A549 (cell line): ENCODE measurements at regions not wholly inside any gene's neighbourhood (a gene's known extent, or its start where the extent isn't known, plus 50 kb on each side); places are given as distances from the start of the nearest gene placed in this dataset.

Experiments
- ATAC-seq, 2 experiments: fragments of 200-7000 bp in 1 of 2; fragments of >200 bp in 1 of 2; cut with Nextera tagmentation in 1 of 2; cut with Tn5 transposase in 1 of 2; 3 replicates each; pipeline versions ENCODE4 v1.8.0 to v1.9.1; 2018 to 2020; ENCODE audit warnings: mild to moderate bottlenecking in 1 of 2, moderate library complexity in 1 of 2
- CTCF ChIA-PET: fragments of 300-600 bp; sonication (Branson Sonifier 250); formaldehyde crosslinking; extraction: SDS; loops from one replicate; lab custom pipeline; 2021; ENCODE audit warnings: antibody characterized with exemption, inconsistent platforms; lab: Yijun Ruan, JAX
- POLR2A ChIA-PET: fragments of 350-600 bp; formaldehyde crosslinking; extraction: SDS; loops from one replicate; lab custom pipeline; 2021; ENCODE audit warnings: antibody characterized with exemption, inconsistent platforms; lab: Yijun Ruan, JAX
- DNase-seq, 2 experiments: peaks; one replicate each; pipeline versions ENCODE4 v3.0.0 to v3.0.0-alpha.2; 2011 to 2016; ENCODE audit warnings: low read depth in 1 of 2, low spot score in 1 of 2
- FAIRE-seq: peaks from 2 replicates; lab custom pipeline; 2011; peaks lifted over from hg19 to GRCh38; lab: Jason Lieb, UNC
- H3K27ac ChIP-seq, 2 experiments: fragments of >200 bp; sonication (Bioruptor Twin); formaldehyde crosslinking; 3 replicates each; pipeline ENCODE4 v1.5.1; 2016 to 2017
- H3K4me1 ChIP-seq: fragments of >200 bp; sonication (Bioruptor Twin); formaldehyde crosslinking; 3 replicates; pipeline ENCODE4 v1.6.1; 2016
- H3K4me2 ChIP-seq: fragments of >200 bp; sonication (Bioruptor Twin); formaldehyde crosslinking; 3 replicates; pipeline ENCODE4 v1.6.1; 2016
- H3K4me3 ChIP-seq: fragments of >200 bp; sonication (Bioruptor Twin); formaldehyde crosslinking; 3 replicates; pipeline ENCODE4 v1.5.1; 2016
- H3K9me3 ChIP-seq: fragments of >200 bp; sonication (Bioruptor Twin); formaldehyde crosslinking; 3 replicates; pipeline ENCODE4 v1.6.1; 2016
- BCL3 ChIP-seq: fragments of >200 bp; sonication (Bioruptor Twin); formaldehyde crosslinking; IDR thresholded peaks from 3 replicates; pipeline ENCODE4 v1.6.1; 2016
- BHLHE40 ChIP-seq: IDR thresholded peaks from 2 replicates; pipeline ENCODE4 v1.6.1; 2012; ENCODE audit warnings: low read depth, low read length, inconsistent platforms
- CBX2 ChIP-seq: fragments of 200-600 bp; sonication (generic); IDR thresholded peaks from 2 replicates; pipeline ENCODE4 v1.6.1; 2016; ENCODE audit warnings: low read depth, mild to moderate bottlenecking, borderline replicate concordance
- CBX8 ChIP-seq: fragments of 200-600 bp; sonication (generic); IDR thresholded peaks from 2 replicates; pipeline ENCODE4 v1.6.1; 2016
- CEBPB ChIP-seq, 2 experiments: fragments of >200 bp in 1 of 2; sonication (Bioruptor Twin) in 1 of 2; formaldehyde crosslinking in 1 of 2; IDR thresholded peaks; 2 replicates each; pipeline ENCODE4 v1.6.1; 2012 to 2016
- CTCF ChIP-seq: fragments of >200 bp; sonication (Bioruptor Twin); formaldehyde crosslinking; IDR thresholded peaks from 3 replicates; pipeline ENCODE4 v1.5.1; 2016
- ELK1 ChIP-seq: fragments of 150-350 bp; IDR thresholded peaks from 2 replicates; pipeline ENCODE4 v1.6.1; 2014; ENCODE audit warnings: low read depth, mild to moderate bottlenecking, low read length
- ESRRA ChIP-seq: fragments of 150-350 bp; IDR thresholded peaks from 2 replicates; pipeline ENCODE4 v1.6.1; 2014; ENCODE audit warnings: mild to moderate bottlenecking, low read length, borderline replicate concordance
- HDAC2 ChIP-seq: fragments of 200-600 bp; sonication (generic); IDR thresholded peaks from 2 replicates; pipeline ENCODE4 v1.6.1; 2016
- HMGXB4 ChIP-seq: fragments of 250-450 bp; sonication (Bioruptor Pico); IDR thresholded peaks from 2 replicates; pipeline ENCODE4 v1.5.0; 2021; ENCODE audit warnings: mild to moderate bottlenecking, moderate library complexity, borderline replicate concordance
- HOXB5 ChIP-seq: fragments of 250-450 bp; sonication (Bioruptor Pico); IDR thresholded peaks from 2 replicates; pipeline ENCODE4 v1.5.0; 2020; ENCODE audit warnings: mild to moderate bottlenecking, moderate library complexity
- MAFK ChIP-seq: fragments of 450-650 bp; IDR thresholded peaks from 2 replicates; pipeline ENCODE4 v1.6.1; 2014; ENCODE audit not compliant: partially characterized antibody
- MAZ ChIP-seq: fragments of 150-350 bp; IDR thresholded peaks from 2 replicates; pipeline ENCODE4 v1.6.1; 2014; ENCODE audit warnings: antibody characterized with exemption, low read depth, low read length, borderline replicate concordance
- NPAS2 ChIP-seq: fragments of 250-450 bp; sonication (Bioruptor Pico); IDR thresholded peaks from 2 replicates; pipeline ENCODE4 v1.8.0; 2022; ENCODE audit warnings: mild to moderate bottlenecking, moderate library complexity, borderline replicate concordance
- NR3C1 ChIP-seq: fragments of >200 bp; sonication (Bioruptor Twin); formaldehyde crosslinking; IDR thresholded peaks from 3 replicates; pipeline ENCODE4 v1.6.1; 2017
- PHF8 ChIP-seq: fragments of 200-600 bp; sonication (generic); IDR thresholded peaks from 2 replicates; pipeline ENCODE4 v1.6.1; 2016; ENCODE audit warnings: low read depth, mild to moderate bottlenecking, antibody characterized with exemption, moderate library complexity, borderline replicate concordance
- POLR2AphosphoS2 ChIP-seq: conservative IDR thresholded peaks from 2 replicates; pipeline ENCODE4 v1.6.1; 2012; ENCODE audit warnings: low read length, improper control_type of control experiment, inconsistent platforms
- RCOR1 ChIP-seq: fragments of 150-350 bp; IDR thresholded peaks from 2 replicates; pipeline ENCODE4 v1.6.1; 2014; ENCODE audit warnings: antibody characterized with exemption, low read length, low read depth
- REST ChIP-seq: fragments of 200-600 bp; sonication (generic); IDR thresholded peaks from 2 replicates; pipeline ENCODE4 v1.6.1; 2016; ENCODE audit warnings: antibody characterized with exemption, mild to moderate bottlenecking, moderate library complexity
- RFX5 ChIP-seq: fragments of 450-650 bp; IDR thresholded peaks from 2 replicates; pipeline ENCODE4 v1.7.1; 2014; ENCODE audit warnings: antibody characterized with exemption, mild to moderate bottlenecking, moderate library complexity
- SMC3 ChIP-seq: fragments of >200 bp; sonication (Bioruptor Twin); formaldehyde crosslinking; IDR thresholded peaks from 3 replicates; pipeline ENCODE4 v1.6.1; 2018; ENCODE audit warnings: inconsistent platforms
- SREBF2 ChIP-seq: fragments of 450-650 bp; IDR thresholded peaks from 2 replicates; pipeline ENCODE4 v1.6.1; 2014; ENCODE audit warnings: mild to moderate bottlenecking, moderate library complexity
- USF2 ChIP-seq: fragments of 450-650 bp; IDR thresholded peaks from 2 replicates; pipeline ENCODE4 v1.6.1; 2014; ENCODE audit warnings: antibody characterized with exemption
- ZC3H11A ChIP-seq: fragments of 450-650 bp; IDR thresholded peaks from 2 replicates; pipeline ENCODE4 v1.6.1; 2014; ENCODE audit warnings: antibody characterized with exemption, mild to moderate bottlenecking
- ZFP36 ChIP-seq: fragments of 450-650 bp; IDR thresholded peaks from 2 replicates; pipeline ENCODE4 v1.6.1; 2014; ENCODE audit warnings: borderline replicate concordance; ENCODE audit not compliant: partially characterized antibody
- WGBS: methylation state at CpG from one replicate; pipeline ENCODE4 v1.1.6; 2017; ENCODE audit errors: missing lambda C conversion rate; 5-methylcytosine and 5-hydroxymethylcytosine counted together

GRCh38 chr4:4930677-4931076 is 71.2 kb downstream of the MSX1 start:
- TF ChIP-seq NR3C1: no peak
- no peak for TF ChIP-seq ZC3H11A
- TF ChIP-seq HOXB5 (CRISPR knock-in tag): no peak
- no peak for TF ChIP-seq ELK1
- TF ChIP-seq SREBF2: no peak
- Histone ChIP-seq H3K4me2 (no peak overlapping the region), H3K27ac (no peak overlapping the region), H3K4me3 (no peak overlapping the region), H3K4me1 (no peaks in the 10 kb centered on the region), H3K9me3 (no peaks in the 10 kb centered on the region)
- DNase-seq (no peak), ATAC-seq (no peak), FAIRE-seq (no peak)
- WGBS: 2% methylated on average over 3 of the region's 3 CpGs
- ChIA-PET POLR2A (no interaction called here), CTCF (no interaction called here)

GRCh38 chr4:4935974-4936373 is 76.5 kb downstream of the MSX1 start:
- ChIA-PET POLR2A (no interaction called here), CTCF (no interaction called here)
- H3K4me1 ChIP-seq: no peaks in the 10 kb centered on the region
- no peak overlapping the region for H3K4me2 ChIP-seq
- TF ChIP-seq MAFK: peak; percentile 54
- TF ChIP-seq CBX8: no peak
- ATAC-seq (no peak), DNase-seq (no peak), FAIRE-seq (no peak)
- no peaks in the 10 kb centered on the region for H3K9me3 ChIP-seq
- WGBS: 26% methylated on average over 8 of the region's 8 CpGs
- H3K27ac ChIP-seq: no peak overlapping the region
- H3K4me3 ChIP-seq: no peak overlapping the region

GRCh38 chr4:4937926-4938325 is 78.5 kb downstream of the MSX1 start:
- Histone ChIP-seq H3K4me2 (no peak overlapping the region), H3K4me1 (no peaks in the 10 kb centered on the region), H3K27ac (no peak overlapping the region), H3K4me3 (no peak overlapping the region), H3K9me3 (no peaks in the 10 kb centered on the region)
- WGBS: 40% methylated on average over 6 of the region's 6 CpGs
- CTCF ChIA-PET: no interaction called here
- FAIRE-seq: no peak
- POLR2A ChIA-PET: no interaction called here
- DNase-seq: no peak
- ATAC-seq: no peak
- no peak for TF ChIP-seq CTCF
- TF ChIP-seq NPAS2 (CRISPR knock-in tag): no peak
- TF ChIP-seq SMC3: no peak
- no peak for TF ChIP-seq BCL3
- TF ChIP-seq ZFP36: no peak
- TF ChIP-seq HMGXB4 (CRISPR knock-in tag): no peak
- TF ChIP-seq REST: no peak
- TF ChIP-seq ESRRA: no peak
- TF ChIP-seq BHLHE40: no peak
- TF ChIP-seq CBX8: no peak
- no peak for TF ChIP-seq CEBPB (IDR thresholded peaks at IDR 0.05)
- no peak for TF ChIP-seq POLR2AphosphoS2
- no peak for TF ChIP-seq CBX2
- no peak for TF ChIP-seq RCOR1
- TF ChIP-seq MAZ: no peak
- no peak for TF ChIP-seq HDAC2
- TF ChIP-seq RFX5: no peak
- no peak for TF ChIP-seq USF2
- no peak for TF ChIP-seq PHF8
